ENCODE measurements at regions not wholly inside any gene's neighbourhood (a gene's known extent, or its start where the extent isn't known, plus 50 kb on each side); places are given as distances from the start of the nearest gene placed in this dataset.

DNA sequence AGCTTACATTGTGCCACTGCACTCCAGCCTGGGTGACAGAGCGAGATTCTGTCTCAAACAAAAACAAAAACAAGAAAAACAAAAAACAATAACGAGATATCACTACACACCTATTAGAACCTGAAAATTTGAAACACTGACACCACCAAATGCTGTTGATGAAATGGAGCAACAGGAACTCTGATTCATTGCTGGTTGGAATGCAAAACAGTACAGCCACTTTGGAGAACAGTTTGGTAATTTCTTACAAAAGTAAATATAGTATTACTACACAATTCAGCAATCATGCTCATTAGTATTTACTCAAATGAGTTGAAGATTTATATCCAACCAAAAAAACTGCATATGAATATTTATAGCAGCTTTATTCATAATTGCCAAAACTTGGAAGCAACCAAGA lies 135.8 kb upstream of the AKIRIN2 start:
- no peaks in the 10 kb centered on the region for H3K27me3 Mint-ChIP-seq
- H3K4me1 Mint-ChIP-seq: no peaks in the 10 kb centered on the region
- no peak overlapping the region for H3K27ac Mint-ChIP-seq
- DNase-seq (ENCODE audit: low spot score in 2 of 2) (no peak), ATAC-seq (ENCODE audit: low read depth) (no peak)
- no peak overlapping the region for H3K4me3 Mint-ChIP-seq
- H3K9me3 Mint-ChIP-seq: peaks cover 2% of the 10 kb centered on the region
- peaks cover 2% of the 10 kb centered on the region for H3K36me3 Mint-ChIP-seq

- Mint-ChIP-seq H3K27me3 (no peaks in the 10 kb centered on the region), H3K4me3 (no peak overlapping the region), H3K36me3 (peaks cover 2% of the 10 kb centered on the region), H3K27ac (no peak overlapping the region), H3K4me1 (peaks cover 1% of the 10 kb centered on the region), H3K9me3 (peaks cover 2% of the 10 kb centered on the region)
- no peak for DNase-seq (ENCODE audit: low spot score in 2 of 2)
- ATAC-seq (ENCODE audit: low read depth): no peak
These were observed 135.4 kb upstream of the AKIRIN2 start for GRCh38 chr6:87837444-87837843.

- peak overlapping the region; percentile 91 for H3K4me3 Mint-ChIP-seq
- peak overlapping the region; percentile 97 for H3K27ac Mint-ChIP-seq
- peaks cover 2% of the 10 kb centered on the region for H3K27me3 Mint-ChIP-seq
- peak in 1 of 2 donors; percentile 27 for DNase-seq (ENCODE audit: low spot score in 2 of 2)
- H3K4me1 Mint-ChIP-seq: peaks cover 13% of the 10 kb centered on the region
- no peaks in the 10 kb centered on the region for H3K36me3 Mint-ChIP-seq
- ATAC-seq (ENCODE audit: low read depth): peak; percentile 85
- H3K9me3 Mint-ChIP-seq: no peaks in the 10 kb centered on the region
These were observed 130.2 kb upstream of the AKIRIN2 start for GRCh38 chr6:87832025-87832825.

DNA sequence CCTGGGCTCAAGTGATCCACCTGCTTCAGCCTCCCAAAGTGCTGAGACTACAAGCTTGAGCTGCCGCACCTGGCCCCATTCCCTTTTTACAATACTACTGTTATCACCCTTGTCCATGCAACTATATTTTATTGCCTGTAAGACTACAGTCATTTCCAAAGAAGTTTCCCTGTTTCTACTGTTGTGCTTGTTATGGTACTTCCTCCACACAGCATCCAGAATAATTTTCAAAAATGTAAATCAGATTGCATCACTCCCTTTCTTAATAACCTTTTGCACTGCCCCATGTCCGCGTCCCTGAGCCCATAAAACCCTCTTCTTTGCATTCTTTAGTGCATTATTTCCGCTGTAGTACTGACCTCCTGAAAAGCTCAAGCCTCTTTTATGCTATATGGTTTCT lies 128.9 kb upstream of the AKIRIN2 start:
- no peaks in the 10 kb centered on the region for H3K36me3 Mint-ChIP-seq
- peaks cover 2% of the 10 kb centered on the region for H3K27me3 Mint-ChIP-seq
- H3K27ac Mint-ChIP-seq: peak overlapping the region; percentile 47
- no peak for ATAC-seq (ENCODE audit: low read depth)
- peaks cover 19% of the 10 kb centered on the region for H3K4me1 Mint-ChIP-seq
- H3K4me3 Mint-ChIP-seq: no peak overlapping the region
- H3K9me3 Mint-ChIP-seq: no peaks in the 10 kb centered on the region
- DNase-seq (ENCODE audit: low spot score in 2 of 2): no peak

DNA sequence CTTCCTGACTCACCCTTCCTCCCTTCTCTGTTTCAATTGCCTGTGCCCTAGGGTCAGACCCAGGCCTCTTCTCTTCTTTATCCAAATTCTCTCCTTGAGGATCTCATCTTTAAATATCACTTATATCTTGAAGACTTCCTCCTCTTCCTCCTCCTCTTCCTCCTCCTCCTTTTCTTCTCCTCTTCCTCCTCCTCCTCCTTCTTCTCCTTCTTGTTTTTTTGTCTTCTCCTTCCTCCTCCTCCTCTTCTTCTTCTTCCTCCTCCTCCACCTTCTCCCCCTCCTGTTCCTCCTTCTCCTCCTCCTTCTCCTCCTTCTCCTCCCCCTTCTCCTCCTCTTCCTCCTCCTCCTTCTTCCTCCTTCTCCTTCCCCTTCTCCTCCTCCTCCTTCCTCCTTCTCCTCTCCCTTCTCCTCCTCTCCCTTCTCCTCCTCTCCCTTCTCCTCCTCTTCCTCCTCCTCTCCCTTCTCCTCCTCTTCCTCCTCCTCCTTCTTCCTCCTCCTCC lies 127.6 kb upstream of the AKIRIN2 start:
- no peak overlapping the region for H3K4me3 Mint-ChIP-seq
- H3K36me3 Mint-ChIP-seq: no peaks in the 10 kb centered on the region
- ATAC-seq (ENCODE audit: low read depth) (no peak), DNase-seq (ENCODE audit: low spot score in 2 of 2) (no peak)
- H3K9me3 Mint-ChIP-seq: no peaks in the 10 kb centered on the region
- peaks cover 31% of the 10 kb centered on the region for H3K4me1 Mint-ChIP-seq
- H3K27ac Mint-ChIP-seq: peak overlapping the region; percentile 67
- peaks cover 2% of the 10 kb centered on the region for H3K27me3 Mint-ChIP-seq

DNA sequence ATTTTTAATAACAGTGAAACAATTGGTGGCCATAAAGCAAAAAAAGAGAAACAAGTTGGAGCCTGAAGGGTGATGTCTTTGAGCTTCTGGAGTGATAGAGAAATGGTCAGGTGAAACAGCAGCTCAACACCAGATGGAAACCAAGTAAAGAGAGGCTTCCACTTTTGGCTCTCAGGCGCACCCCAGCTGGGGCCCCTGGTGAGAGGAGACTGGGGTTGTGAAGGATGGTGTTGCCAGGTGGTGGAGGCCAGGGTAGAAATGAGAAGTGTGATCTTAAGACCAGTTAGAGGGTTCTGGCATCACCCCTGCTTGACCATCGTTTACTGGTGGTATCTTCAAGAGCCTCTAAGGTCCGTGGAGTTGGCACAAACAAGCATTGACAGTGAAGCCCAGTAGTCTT lies 126.0 kb upstream of the AKIRIN2 start:
- Mint-ChIP-seq H3K4me3 (no peak overlapping the region), H3K36me3 (no peaks in the 10 kb centered on the region), H3K9me3 (no peaks in the 10 kb centered on the region), H3K27ac (peak overlapping the region; percentile 54), H3K4me1 (peaks cover 31% of the 10 kb centered on the region), H3K27me3 (peaks cover 2% of the 10 kb centered on the region)
- no peak for DNase-seq (ENCODE audit: low spot score in 2 of 2)
- ATAC-seq (ENCODE audit: low read depth): no peak

DNA sequence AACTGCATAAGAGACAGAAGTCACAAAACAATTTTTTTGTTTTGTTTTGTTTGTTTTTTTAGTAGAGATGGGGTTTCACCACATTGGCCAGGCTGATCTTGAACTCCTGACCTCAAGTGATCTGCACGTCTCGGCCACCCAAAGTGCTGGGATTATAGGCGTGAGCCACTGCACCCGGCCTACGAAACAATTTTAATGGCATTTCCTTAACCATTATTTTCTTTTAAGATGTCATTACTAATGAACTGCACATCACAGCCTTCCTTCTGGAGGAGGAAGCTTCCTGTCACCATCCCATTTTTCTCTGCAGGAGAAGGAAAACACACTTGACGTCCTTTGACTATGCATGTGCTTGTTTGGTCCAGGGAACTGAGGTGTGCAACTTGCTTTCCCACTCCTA lies 125.3 kb upstream of the AKIRIN2 start:
- DNase-seq (ENCODE audit: low spot score in 2 of 2) (no peak), ATAC-seq (ENCODE audit: low read depth) (no peak)
- H3K9me3 Mint-ChIP-seq: no peaks in the 10 kb centered on the region
- H3K4me3 Mint-ChIP-seq: no peak overlapping the region
- peaks cover 29% of the 10 kb centered on the region for H3K4me1 Mint-ChIP-seq
- peak overlapping the region; percentile 54 for H3K27ac Mint-ChIP-seq
- H3K36me3 Mint-ChIP-seq: no peaks in the 10 kb centered on the region
- peaks cover 2% of the 10 kb centered on the region for H3K27me3 Mint-ChIP-seq

- no peak for DNase-seq (ENCODE audit: low spot score in 2 of 2)
- ATAC-seq (ENCODE audit: low read depth): no peak
- H3K4me3 Mint-ChIP-seq: no peak overlapping the region
These were observed 124.4 kb upstream of the AKIRIN2 start for GRCh38 chr6:87826424-87826823.

GRCh38 chr6:87825821-87826221 lies 123.8 kb upstream of the AKIRIN2 start:
- H3K36me3 Mint-ChIP-seq: no peaks in the 10 kb centered on the region
- ATAC-seq (ENCODE audit: low read depth): peak; percentile 88
- DNase-seq (ENCODE audit: low spot score in 2 of 2): peak in 1 of 2 donors; percentile 36
- H3K4me1 Mint-ChIP-seq: peaks cover 25% of the 10 kb centered on the region
- no peak overlapping the region for H3K4me3 Mint-ChIP-seq
- H3K27ac Mint-ChIP-seq: peak overlapping the region; percentile 95
- peaks cover 2% of the 10 kb centered on the region for H3K27me3 Mint-ChIP-seq
- H3K9me3 Mint-ChIP-seq: no peaks in the 10 kb centered on the region

More at GRCh38 chr6:87826424-87826823, 124.4 kb upstream of the AKIRIN2 start:
- Mint-ChIP-seq H3K27ac (peak overlapping the region; percentile 95), H3K9me3 (no peaks in the 10 kb centered on the region), H3K27me3 (peaks cover 2% of the 10 kb centered on the region), H3K4me1 (peaks cover 25% of the 10 kb centered on the region), H3K36me3 (no peaks in the 10 kb centered on the region)

DNA sequence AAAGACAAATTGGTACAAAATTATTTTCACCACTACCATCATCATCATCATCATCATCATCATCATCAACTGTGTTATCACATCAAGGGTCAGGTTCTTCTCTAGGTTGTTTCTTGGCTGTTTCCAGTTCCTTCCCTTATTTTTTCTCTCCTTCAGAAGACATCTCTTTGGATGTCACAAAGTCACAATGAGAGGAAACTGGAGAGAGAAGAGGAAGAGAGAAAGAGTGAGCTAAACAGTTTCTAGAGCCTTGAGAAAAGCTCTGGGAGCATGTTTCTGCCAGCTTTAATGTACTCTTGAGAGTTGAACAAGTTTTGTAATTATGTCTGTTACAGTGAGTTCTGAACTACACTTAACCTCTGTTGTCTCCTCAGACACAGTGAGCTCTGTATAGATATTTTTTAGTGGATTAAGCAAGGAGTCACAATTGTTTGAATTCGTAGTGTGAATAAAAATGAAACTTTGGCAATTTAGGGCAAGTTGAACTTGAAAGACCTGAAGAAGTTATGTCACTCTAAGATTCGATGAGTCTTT lies 123.0 kb upstream of the AKIRIN2 start:
- Mint-ChIP-seq H3K27ac (peak overlapping the region; percentile 95), H3K4me1 (peaks cover 24% of the 10 kb centered on the region), H3K4me3 (no peak overlapping the region), H3K36me3 (no peaks in the 10 kb centered on the region), H3K9me3 (no peaks in the 10 kb centered on the region), H3K27me3 (peaks cover under 1% of the 10 kb centered on the region)
- no peak for DNase-seq (ENCODE audit: low spot score in 2 of 2)
- no peak for ATAC-seq (ENCODE audit: low read depth)

DNA sequence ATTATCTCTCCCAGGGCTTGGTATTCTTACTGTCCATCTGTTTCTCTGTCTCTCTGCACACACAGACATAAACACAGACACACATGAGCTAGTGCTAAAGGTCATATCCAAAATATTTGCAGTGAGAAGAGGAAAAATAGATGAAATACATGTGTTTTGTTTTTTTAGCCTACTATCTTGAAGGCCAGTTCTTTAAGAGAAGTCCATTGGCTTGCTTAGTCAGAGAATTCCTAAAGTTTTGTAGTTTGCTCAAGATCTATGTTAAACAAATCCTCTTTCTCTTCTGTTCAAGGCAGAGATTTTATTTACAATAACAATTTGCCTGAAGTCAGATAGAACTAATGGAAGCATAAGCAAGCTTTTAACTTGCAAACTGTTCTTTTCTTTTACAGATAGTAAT lies 120.0 kb upstream of the AKIRIN2 start:
- no peaks in the 10 kb centered on the region for H3K36me3 Mint-ChIP-seq
- ATAC-seq (ENCODE audit: low read depth) (no peak), DNase-seq (ENCODE audit: low spot score in 2 of 2) (no peak)
- no peaks in the 10 kb centered on the region for H3K27me3 Mint-ChIP-seq
- no peaks in the 10 kb centered on the region for H3K9me3 Mint-ChIP-seq
- no peak overlapping the region for H3K27ac Mint-ChIP-seq
- peaks cover 18% of the 10 kb centered on the region for H3K4me1 Mint-ChIP-seq
- H3K4me3 Mint-ChIP-seq: no peak overlapping the region

- H3K27me3 Mint-ChIP-seq: no peaks in the 10 kb centered on the region
- H3K4me1 Mint-ChIP-seq: peaks cover 8% of the 10 kb centered on the region
- DNase-seq (ENCODE audit: low spot score in 2 of 2) (no peak), ATAC-seq (ENCODE audit: low read depth) (no peak)
- H3K9me3 Mint-ChIP-seq: peaks cover 4% of the 10 kb centered on the region
- H3K27ac Mint-ChIP-seq: no peak overlapping the region
- H3K4me3 Mint-ChIP-seq: no peak overlapping the region
- H3K36me3 Mint-ChIP-seq: peaks cover 2% of the 10 kb centered on the region
These were observed 118.4 kb upstream of the AKIRIN2 start for GRCh38 chr6:87820343-87820984.

DNA sequence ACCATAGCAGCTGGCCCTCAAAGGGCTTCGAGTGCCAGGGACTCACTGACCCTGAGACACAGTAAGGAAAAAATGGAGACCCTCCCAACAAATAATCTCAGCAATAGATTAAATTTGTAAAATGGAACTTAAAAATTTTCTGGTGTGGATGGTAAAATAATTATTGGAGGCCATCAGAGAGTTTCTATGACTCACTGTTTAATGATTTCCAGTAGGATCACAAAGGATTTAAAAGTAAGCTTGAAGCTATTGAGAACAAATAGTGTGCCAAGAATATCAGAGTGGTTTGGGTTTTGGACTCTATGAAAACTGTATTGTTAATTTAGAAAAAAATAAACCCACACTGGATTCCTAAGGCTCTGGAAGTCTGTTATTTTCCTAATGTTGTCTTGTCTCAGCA lies 115.2 kb upstream of the AKIRIN2 start:
- Mint-ChIP-seq H3K36me3 (peaks cover 2% of the 10 kb centered on the region), H3K4me1 (no peaks in the 10 kb centered on the region), H3K27ac (no peak overlapping the region), H3K27me3 (peaks cover 3% of the 10 kb centered on the region), H3K4me3 (no peak overlapping the region), H3K9me3 (peaks cover 4% of the 10 kb centered on the region)
- ATAC-seq (ENCODE audit: low read depth) (no peak), DNase-seq (ENCODE audit: low spot score in 2 of 2) (no peak)

DNA sequence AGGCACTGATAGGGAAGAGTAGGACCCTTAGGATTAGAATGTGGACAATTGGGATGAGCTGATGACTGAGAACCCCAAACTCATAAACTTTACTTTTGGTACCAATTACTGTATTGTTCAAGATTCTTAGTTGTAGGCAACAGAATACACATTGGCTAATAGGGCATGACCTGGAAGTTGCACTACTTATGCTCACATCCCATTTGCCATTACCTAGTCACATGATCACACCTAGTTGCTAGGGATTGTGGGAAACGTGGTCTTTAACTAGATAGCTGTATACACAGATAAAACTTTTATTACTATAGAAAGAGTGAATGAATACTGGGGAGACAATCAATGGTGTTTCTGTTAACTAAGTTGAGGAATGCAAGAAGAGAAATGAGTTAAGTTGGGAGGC lies 113.4 kb upstream of the AKIRIN2 start:
- no peaks in the 10 kb centered on the region for H3K4me1 Mint-ChIP-seq
- peaks cover 2% of the 10 kb centered on the region for H3K36me3 Mint-ChIP-seq
- no peak overlapping the region for H3K27ac Mint-ChIP-seq
- peaks cover 6% of the 10 kb centered on the region for H3K27me3 Mint-ChIP-seq
- peaks cover 4% of the 10 kb centered on the region for H3K9me3 Mint-ChIP-seq
- no peak for ATAC-seq (ENCODE audit: low read depth)
- no peak for DNase-seq (ENCODE audit: low spot score in 2 of 2)
- H3K4me3 Mint-ChIP-seq: no peak overlapping the region
